ENCODE measurements at regions not wholly inside any gene's neighbourhood (a gene's known extent, or its start where the extent isn't known, plus 50 kb on each side); places are given as distances from the start of the nearest gene placed in this dataset.
"Not testable (repeated sequence)": the region's sequence is repeated elsewhere in the genome, so short reads cannot be mapped to it uniquely, and the experiment has no call there.

DNA sequence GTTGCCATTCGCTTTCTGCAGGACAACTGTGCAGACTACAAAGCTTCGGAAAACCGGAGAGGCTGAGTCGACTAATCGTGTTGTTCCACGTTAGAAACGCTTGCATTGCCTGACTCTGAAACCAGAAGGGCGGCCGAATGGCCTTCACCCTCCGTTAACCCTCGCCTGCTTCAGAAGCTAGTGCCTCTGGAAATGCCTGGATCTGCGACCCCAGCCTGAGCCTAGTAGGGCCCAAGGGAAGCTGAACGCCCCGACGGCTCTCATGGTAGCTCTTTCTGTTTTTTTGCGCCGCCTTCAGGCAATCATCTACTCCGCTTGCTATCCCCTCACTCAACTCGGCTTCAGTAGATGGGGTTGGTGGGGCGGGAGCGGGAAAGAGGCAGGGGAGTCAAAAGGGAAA lies 117.3 kb downstream of the PPIAL4A start:
- not testable (repeated sequence) for DNase-seq (ENCODE audit: low spot score)

DNA sequence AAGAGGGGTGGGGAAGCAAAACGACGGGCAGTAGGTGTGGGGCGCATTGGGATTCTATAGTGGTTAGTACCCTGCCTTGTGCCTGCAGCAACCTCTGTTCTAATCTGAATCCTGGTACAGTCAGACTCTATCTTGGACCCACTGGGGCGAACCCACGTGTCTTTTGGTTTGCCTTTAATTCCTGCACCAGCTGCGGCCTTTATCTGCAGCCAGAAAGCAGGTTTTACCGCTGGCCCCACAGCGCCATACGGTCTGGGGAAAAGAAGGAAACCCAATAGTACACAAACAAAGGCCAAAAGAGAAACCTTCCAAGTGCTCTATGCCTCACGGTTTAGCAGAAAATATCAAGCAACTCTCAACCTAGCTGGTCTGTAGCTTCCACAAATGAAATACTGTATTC lies 118.2 kb downstream of the PPIAL4A start:
- DNase-seq (ENCODE audit: low spot score) = not testable (repeated sequence)

DNA sequence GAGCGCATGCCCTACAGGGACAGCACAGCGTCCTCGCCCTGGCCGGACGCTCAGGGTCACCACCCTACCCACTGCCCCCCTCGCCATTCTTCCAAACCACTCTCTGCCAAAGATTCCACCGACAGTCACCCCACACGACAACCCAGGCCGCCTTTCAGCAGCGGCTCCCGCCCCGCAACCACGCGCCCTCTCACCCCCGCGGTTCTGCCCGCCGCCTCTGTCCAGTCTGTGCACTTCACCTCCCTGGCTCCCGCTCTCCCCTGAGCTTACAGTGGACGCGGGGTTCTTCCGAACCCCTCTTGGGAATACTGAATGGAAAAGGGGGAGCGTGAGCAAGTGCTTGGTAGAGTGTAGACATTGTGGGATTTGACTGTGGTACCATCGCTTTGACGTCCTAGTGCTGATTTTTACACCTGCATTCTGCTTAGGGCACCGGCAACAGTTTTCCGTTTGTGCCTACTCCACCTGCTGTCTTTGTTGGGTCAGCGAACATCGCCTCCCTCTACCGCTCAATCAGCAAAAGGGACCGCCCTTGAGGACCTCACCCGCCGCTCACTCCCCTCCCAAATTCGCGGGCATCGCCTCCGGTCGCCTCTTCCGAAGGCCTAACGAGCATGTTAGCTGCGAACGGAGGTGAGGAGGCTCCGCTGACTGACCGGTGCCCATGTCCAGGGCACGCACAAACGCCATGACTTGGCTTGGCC lies 119.1 kb downstream of the PPIAL4A start:
- not testable (repeated sequence) for DNase-seq (ENCODE audit: low spot score)

DNA sequence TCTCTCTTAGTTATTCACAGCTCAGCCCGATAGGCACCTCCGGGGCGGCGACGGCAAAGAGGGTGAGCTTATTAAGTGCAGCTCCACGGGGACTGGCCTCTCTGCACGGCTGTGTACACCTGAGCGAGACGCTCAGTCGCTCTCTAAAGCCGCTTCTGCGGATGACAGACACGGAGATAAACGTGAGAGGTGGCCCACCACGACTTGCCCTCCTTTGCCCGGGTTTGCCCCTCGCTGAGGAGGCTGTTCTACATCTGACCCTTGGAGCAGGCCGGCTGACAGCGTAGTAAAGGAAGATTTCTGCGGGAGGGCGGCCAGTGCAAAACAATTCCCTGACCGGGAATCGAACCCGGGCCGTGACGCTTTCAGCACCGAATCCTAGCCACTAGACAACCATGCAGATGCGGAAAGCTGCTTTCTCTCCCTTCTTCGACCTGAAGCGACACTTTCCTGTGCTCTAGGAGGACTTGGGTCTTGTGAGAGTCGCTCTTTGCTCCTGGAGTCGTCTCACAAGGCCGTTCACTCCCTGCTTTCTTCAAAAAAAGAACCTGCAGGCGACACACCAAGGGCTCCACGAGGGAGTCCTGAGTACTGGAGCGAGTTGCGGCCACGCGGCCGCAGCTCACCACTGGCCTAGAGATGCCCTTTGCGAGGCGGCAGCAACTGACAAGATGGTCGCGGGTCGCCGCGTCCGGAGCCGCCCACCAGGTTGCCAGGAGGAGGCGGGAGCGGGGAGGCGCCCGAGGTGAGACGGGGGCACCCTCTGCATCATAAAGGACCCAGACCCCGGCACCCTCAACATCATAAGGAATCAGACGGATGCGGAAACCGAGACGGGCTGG lies 119.9 kb downstream of the PPIAL4A start:
- peak; percentile 28 for DNase-seq (ENCODE audit: low spot score)

DNA sequence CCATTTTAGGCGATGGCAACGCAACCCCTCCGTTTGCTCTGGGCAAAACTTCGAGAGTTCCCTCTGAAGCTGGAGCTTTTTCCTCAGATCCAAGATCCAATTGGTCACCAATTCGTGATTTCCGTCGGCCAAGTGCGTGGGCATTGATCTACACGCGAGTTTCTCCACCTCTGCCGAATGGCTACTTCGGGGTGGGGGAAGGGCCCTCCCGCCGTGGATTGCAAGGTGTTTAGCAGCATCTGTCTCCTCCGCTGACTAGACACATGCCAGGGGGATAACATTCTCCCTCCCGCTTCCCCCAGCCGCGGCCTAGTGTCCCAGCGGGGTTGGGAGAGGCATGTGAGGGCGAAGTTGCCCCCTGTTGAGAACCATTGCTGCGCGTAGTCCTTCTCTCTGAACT lies 120.6 kb downstream of the PPIAL4A start:
- not testable (repeated sequence) for DNase-seq (ENCODE audit: low spot score)

DNA sequence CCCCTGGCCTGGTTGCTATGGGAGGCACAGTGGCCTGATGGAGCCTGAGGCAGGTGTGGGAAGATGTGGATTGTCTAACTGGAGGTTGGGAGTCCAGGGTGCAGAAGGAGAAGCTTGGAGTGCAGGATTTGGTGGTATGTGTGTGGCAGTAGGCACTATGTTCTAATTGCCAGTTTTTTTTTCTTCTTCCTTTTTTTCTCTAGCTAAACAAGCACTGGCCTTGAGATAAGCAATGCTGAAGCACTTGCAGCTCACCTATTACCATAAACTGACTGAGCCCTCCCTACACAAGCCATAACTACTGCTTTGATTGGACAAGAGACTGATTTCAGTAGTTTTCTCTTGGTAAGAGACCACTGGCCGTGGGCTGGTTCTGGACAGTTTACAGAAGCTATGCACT lies 123.6 kb downstream of the PPIAL4A start:
- DNase-seq (ENCODE audit: low spot score) = not testable (repeated sequence)

DNA sequence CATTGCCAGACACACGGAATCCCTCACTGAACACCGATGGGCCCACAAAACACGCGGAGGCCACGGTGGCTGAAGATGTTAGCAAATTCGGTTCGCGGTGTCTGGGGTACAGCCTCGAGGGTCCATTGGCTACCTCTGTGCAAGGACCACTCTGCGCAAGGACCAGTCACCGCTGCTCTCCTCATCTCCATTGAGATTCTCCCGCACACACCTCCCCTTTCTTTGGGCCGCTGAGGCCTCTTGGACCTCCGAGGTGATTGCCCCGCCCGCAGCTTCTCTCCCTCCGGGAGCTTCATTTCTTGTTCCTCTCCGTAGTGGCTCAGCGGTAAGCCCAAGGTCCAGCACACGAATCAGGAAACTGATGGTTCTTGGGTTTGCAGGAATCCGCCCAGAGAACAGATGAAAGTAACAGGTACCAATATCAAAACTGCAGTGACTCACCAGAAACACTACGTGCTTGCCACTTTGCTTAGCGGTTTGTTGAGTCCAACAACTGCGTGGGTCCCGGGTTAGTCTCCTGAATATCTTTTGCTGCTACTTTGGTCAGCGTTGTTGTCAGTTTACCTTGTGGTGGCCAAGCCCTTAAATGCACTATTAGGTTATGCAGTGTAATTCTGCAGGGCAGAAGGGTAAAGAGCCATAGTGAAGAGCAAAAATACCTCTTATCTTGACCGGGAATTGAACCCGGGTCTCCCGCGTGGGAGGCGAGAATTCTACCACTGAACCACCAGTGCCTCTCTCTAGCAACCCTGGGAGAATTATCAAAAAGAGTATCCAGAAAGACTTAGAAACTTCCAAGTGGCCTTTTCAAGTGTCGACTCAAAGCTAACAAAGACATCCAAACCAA lies 126.8 kb downstream of the PPIAL4A start:
- DNase-seq (ENCODE audit: low spot score) = peak; percentile 7

DNA sequence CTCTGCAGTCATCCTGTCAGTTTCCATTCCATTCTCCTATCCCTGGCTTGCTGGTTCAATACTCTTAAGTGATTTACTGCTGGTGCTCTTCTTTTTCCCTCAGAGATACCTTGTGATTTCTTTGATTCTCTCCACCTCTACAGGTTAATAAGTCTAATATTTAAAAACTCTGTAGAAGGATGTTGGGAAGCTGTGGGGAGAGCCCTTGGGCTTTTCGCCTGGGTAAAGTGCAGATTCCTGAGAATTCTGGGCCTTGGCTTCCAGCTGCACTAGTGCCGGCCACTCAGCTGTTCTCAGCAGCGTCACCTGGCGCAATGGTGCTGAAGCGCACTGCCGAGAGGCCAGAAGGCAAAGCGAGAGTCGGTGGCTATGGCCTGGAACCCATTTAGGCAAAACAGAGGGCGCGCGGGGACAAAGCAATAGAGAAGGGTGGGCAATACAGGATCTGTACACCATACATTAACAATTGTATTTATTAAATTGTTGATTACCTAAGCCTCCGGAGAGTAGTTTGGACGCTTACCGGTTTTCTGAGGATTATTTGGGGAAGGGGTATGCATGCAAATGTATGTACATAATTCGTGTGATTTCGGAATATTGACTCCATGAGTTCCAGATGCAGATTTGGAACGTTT lies 130.3 kb downstream of the PPIAL4A start:
- not testable (repeated sequence) for DNase-seq (ENCODE audit: low spot score)

DNA sequence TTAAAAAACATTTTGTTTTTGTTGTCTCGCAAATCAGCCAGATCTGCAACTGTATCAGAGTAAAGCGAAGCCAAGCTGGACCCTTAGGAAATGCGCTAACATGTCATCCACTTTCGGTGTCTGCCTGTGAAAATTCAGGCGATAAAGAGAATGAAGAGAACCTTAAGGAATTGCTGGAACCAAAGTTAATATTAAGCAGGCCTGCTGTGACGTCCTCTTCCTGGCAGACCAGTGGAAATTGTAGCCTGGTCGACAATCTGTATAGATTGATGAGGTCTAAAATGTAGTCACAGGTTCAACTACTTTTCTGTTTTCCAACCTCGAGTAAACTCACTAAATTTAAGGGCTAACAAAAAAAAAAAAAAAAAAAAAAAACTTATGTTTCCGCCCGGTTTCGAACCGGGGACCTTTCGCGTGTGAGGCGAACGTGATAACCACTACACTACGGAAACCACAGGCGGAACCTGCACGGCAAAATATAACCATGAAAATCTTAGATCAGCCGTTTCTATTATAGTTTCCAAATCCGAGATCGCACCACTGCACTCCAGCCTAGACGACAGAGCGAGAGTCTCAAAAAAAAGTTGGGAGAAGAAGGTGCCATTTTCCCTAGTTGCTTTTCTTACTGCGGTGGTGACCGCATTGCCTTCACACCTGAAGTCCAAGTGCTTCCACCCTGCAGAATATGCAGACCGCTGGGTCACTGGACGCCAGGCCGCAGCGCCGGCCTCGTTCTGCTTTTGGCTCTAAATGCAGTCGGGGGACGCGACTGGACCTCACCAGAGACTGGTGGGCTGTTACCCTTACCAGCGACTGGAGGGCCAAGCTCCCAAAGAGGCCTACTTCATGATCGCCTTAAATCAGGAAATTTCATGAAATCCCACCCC lies 131.0 kb downstream of the PPIAL4A start:
- DNase-seq (ENCODE audit: low spot score) = peak; percentile 45

DNA sequence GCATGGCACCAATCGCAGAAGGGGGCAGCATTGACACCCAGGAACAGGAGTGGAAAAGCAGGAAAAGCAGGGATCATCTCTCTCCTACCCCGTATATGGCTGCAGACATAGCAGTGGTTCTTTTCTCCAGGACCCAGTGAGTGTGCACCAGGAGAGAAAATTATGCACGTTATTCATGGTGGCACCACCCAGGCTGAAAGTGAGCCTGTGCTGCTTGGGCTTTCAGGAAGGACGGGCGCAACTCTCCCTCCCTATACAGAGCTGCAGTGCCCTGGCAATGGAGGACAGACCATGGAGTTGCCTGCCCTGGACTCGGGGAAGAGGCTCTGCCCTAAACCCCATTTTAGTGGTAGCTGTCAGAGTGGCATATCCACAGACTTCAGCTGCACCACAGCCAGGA lies 132.1 kb downstream of the PPIAL4A start:
- not testable (repeated sequence) for DNase-seq (ENCODE audit: low spot score)

DNA sequence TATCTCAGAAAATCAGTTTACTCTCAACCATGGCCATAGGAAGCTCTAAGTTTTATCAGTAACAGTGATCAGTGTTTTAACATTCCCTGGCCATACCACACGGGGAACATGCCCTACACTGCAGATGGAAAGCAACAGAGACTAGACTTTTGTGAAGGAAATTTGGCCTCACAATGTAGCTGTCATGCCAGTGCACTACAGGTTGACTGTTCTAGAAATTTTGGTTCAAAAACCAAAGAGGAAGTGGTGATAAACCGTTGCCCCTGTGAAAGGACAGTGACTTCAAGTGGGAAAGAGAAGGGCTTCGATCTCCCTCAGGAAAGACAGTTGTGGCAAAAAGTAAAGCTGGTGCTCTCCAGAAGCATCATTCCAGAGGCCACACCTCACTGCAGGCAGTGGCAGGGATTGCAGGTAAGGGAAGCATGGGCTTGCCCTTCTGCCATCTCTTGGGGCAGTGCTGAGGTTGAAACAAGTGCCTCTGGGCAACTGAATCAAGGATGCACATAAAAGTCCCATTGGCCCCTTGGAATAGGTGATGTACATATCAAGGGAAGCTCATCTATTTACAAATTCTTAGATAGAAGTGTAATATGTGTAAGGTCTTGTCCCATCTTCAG lies 143.4 kb downstream of the PPIAL4A start:
- not testable (repeated sequence) for DNase-seq (ENCODE audit: low spot score)

DNA sequence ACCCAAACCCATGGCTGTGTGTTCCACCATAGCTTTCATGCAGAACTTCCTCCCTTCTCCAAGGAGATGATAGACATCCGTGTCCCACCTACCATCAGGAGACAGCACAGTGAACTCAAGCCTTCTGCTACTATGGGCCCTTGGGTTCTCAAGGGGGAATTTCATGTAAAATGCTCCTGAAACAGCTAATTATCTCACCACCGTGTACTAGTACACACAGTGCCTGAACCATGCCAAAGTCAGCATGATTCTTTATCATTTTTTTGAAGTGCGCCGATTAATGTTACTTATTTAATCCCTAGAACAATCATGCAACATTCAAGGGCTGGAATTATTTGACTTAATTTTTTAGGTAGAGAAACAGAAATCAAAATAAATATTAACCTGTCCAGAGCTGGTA lies 147.2 kb downstream of the PPIAL4A start:
- DNase-seq (ENCODE audit: low spot score) = not testable (repeated sequence)

DNA sequence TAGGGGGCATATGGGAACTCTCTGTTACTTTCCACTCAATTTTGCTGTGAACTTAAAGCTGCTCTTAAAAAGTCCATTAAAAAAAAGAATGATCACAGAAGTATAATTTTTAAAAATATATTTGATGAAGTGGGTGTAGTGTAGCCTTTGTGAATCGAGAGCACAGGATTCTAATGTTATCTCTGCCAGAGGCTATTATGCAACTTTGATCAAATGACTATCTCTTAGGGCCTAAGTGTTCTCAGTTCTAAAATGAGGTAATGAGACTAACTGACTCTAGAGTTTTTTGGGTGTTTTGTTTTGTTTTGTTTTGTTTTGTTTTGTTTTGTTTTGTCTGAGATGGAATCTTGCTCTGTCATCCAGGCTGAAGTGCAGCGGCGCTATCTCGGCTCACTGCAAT lies 143.2 kb downstream of the FAM72B start:
- DNase-seq (ENCODE audit: low spot score) = not testable (repeated sequence)

DNA sequence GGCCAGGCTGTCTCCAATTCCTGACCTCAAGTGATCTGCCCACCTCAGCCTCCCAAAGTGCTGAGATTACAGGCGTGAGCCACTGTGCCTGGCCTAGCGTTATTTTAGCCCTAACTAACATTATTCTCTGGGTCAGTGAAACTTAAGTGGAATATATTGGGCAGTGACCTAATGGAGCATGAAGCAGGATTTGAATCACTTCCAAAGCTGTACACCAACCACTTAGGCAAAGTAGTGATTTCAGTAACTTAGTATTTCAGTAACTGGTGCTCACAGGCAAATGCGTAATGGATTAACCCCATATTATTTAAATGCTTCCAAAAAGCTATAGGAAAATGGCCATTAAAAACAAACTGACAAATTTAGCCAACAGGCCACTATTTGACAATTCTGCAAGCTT lies 142.6 kb downstream of the FAM72B start:
- DNase-seq (ENCODE audit: low spot score) = not testable (repeated sequence)

DNA sequence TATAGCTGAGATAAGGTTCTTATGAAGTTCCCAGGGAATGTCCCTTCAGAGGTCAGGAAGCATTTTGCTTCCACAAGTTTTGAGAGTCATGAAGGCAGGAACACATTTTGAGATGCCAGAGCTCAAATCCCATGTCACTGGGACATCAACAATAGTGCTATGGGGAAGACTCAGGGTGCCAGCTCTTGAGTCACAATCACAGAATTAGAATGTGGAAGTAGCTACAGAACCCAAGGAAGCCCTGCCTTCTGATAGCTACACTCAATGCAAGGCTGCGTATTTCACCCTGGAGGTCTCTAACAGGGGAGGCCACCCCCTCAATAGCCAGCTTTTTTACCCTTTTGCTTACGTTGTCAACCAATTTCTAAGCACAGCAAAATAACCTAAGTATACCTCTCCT lies 141.3 kb downstream of the FAM72B start:
- not testable (repeated sequence) for DNase-seq (ENCODE audit: low spot score)

DNA sequence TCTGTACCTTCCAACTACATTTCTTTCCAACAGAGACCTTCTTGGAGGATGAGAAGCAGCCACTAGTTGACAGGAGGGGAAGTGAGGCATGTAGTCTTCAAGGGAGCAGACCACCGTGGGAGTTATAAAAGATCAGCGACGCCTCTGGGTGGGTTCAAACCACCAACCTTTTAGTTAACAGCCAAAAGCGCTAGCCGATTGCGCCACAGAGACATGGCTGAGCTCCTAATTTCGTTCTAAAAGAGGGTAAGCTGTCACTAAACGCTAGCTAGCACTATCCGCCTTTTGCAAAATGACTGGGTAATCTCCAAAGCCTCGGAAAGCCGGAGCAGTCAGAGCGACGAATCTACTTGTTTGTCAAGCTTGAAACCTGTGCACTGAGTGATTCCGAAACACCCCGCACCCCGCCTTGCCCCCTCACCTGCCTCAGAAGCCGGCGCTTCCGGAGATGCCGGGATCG lies 135.8 kb downstream of the FAM72B start:
- DNase-seq (ENCODE audit: low spot score) = not testable (repeated sequence)

DNA sequence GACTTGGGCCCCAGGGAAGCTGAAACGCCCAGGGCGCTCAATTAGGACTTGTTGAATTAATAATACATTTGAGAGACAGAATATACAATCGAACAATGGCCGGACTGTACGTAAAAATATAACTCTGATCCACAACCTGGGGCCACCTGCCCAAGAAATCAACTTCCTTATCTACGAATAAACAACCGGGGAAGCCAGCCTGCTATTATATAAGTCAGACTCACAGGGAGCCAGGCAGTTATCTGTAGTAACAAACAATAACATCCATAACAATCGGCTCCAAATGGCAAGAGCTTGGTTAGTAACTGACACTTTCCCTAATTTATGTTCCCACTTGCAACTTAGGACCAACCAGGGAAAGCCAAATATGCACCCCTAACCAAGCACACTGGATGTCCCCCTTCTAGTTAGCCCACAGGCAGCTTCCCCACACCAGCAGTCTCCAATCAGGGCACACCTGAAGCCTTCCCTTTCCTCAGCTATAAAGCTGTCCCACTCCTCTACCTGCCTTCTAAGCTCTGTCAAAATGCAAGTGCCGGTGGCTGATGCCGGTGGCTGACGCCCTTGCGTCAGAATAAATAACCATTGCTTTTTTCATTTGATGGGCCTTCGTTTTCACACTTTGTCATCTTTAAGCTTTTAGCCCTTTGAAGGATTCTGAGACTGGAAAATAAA lies 135.2 kb downstream of the FAM72B start:
- not testable (repeated sequence) for DNase-seq (ENCODE audit: low spot score)

DNA sequence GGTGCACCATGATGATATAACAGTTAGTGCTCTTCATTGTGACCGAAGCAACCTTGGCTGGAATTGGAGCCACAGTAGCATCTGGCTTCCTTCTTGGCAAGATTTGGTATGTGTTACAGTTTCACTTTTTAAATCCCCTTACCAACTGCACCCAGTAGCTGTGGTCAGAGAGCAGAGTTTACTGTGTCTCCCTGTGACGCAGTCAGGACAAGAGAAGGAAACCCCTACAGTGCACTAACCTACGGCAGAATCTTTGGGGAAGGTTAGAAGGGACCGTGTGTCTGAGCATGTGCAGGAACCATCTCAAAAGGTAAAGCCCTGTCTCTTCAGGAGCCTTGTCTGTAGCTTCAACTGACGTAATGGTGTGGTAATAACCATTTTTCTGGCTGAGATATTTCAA lies 134.0 kb downstream of the FAM72B start:
- DNase-seq (ENCODE audit: low spot score) = not testable (repeated sequence)

DNA sequence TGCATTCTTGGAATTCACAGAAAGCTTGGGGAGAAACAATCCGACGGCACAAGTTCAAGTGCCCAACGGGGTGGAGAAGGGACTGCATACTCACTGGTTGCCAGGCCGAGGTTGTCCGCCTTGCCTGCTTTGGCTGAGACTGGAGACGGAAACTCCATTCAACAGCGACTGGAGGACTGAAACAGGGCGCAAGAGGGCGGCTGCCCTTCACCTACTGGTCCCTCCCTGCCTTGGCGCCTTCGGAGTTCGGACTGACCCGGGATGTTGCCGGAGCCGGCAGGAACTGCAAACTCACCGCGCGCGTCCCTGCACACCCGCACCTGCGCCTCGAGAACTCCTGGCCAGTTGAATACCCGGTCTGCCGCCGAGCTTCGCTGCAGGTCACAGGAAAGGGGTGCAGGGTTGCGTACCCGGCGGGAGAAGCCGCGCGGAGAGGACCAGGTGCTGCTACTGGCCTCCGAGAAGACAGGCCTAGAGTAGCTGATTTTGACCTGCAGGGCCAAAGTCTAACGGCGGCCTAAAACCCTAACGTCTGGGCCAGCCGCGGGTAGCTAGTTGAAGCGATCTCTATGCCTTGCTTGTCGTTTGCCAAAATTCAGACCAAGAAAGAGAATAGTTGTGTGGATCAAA lies 132.9 kb downstream of the FAM72B start:
- DNase-seq (ENCODE audit: low spot score) = not testable (repeated sequence)

Measured in CD4-positive, alpha-beta T cell treated with Interleukin-15 for 4 hours (primary cell).